ENCODE measurements at regions not wholly inside any gene's neighbourhood (a gene's known extent, or its start where the extent isn't known, plus 50 kb on each side); places are given as distances from the start of the nearest gene placed in this dataset.

GRCh38 chr16:17994027-17994426 is 342.5 kb downstream of the NPIPA8 start:
- Mint-ChIP-seq H3K9me3 (no peaks in the 10 kb centered on the region), H3K27me3 (peaks cover 19% of the 10 kb centered on the region), H3K4me3 (no peak overlapping the region)

GRCh38 chr16:17992416-17992815 is 344.1 kb downstream of the NPIPA8 start:
- no peaks in the 10 kb centered on the region for H3K9me3 Mint-ChIP-seq
- no peaks in the 10 kb centered on the region for H3K4me1 Mint-ChIP-seq (ENCODE audit: low read depth)
- H3K4me3 Mint-ChIP-seq, result no peak overlapping the region
- no peak overlapping the region for H3K27ac Mint-ChIP-seq
- no peaks in the 10 kb centered on the region for H3K36me3 Mint-ChIP-seq (ENCODE audit: low read depth)
- H3K27me3 Mint-ChIP-seq, result peaks cover 19% of the 10 kb centered on the region

More at GRCh38 chr16:17994027-17994426, 342.5 kb downstream of the NPIPA8 start:
- Mint-ChIP-seq H3K36me3 (ENCODE audit: low read depth) (no peaks in the 10 kb centered on the region), H3K27ac (no peak overlapping the region), H3K4me1 (ENCODE audit: low read depth) (no peaks in the 10 kb centered on the region)

GRCh38 chr16:17989255-17989654 is 347.3 kb downstream of the NPIPA8 start:
- Mint-ChIP-seq H3K4me3 (no peak overlapping the region), H3K9me3 (no peaks in the 10 kb centered on the region), H3K27ac (no peak overlapping the region), H3K27me3 (peaks cover 19% of the 10 kb centered on the region), H3K4me1 (ENCODE audit: low read depth) (no peaks in the 10 kb centered on the region), H3K36me3 (ENCODE audit: low read depth) (no peaks in the 10 kb centered on the region)

GRCh38 chr16:17988839-17989238 is 347.7 kb downstream of the NPIPA8 start:
- no peak overlapping the region for H3K27ac Mint-ChIP-seq
- no peaks in the 10 kb centered on the region for H3K36me3 Mint-ChIP-seq (ENCODE audit: low read depth)
- no peaks in the 10 kb centered on the region for H3K4me1 Mint-ChIP-seq (ENCODE audit: low read depth)
- H3K27me3 Mint-ChIP-seq, result peaks cover 19% of the 10 kb centered on the region
- H3K9me3 Mint-ChIP-seq, result no peaks in the 10 kb centered on the region
- no peak overlapping the region for H3K4me3 Mint-ChIP-seq

GRCh38 chr16:17986991-17987390 is 349.5 kb downstream of the NPIPA8 start:
- H3K36me3 Mint-ChIP-seq (ENCODE audit: low read depth), result no peaks in the 10 kb centered on the region
- H3K27me3 Mint-ChIP-seq, result peaks cover 13% of the 10 kb centered on the region
- no peaks in the 10 kb centered on the region for H3K9me3 Mint-ChIP-seq
- no peaks in the 10 kb centered on the region for H3K4me1 Mint-ChIP-seq (ENCODE audit: low read depth)
- no peak overlapping the region for H3K4me3 Mint-ChIP-seq
- no peak overlapping the region for H3K27ac Mint-ChIP-seq

GRCh38 chr16:17984810-17985209 is 351.7 kb downstream of the NPIPA8 start:
- H3K27me3 Mint-ChIP-seq, result peaks cover 4% of the 10 kb centered on the region
- H3K27ac Mint-ChIP-seq, result no peak overlapping the region
- H3K4me1 Mint-ChIP-seq (ENCODE audit: low read depth), result no peaks in the 10 kb centered on the region
- no peaks in the 10 kb centered on the region for H3K36me3 Mint-ChIP-seq (ENCODE audit: low read depth)
- H3K9me3 Mint-ChIP-seq, result no peaks in the 10 kb centered on the region
- H3K4me3 Mint-ChIP-seq, result no peak overlapping the region

- Mint-ChIP-seq H3K4me3 (no peak overlapping the region), H3K9me3 (no peaks in the 10 kb centered on the region), H3K4me1 (ENCODE audit: low read depth) (no peaks in the 10 kb centered on the region), H3K27me3 (no peaks in the 10 kb centered on the region), H3K27ac (no peak overlapping the region), H3K36me3 (ENCODE audit: low read depth) (no peaks in the 10 kb centered on the region)
Measured at GRCh38 chr16:17983847-17984639, 352.5 kb downstream of the NPIPA8 start.

- Mint-ChIP-seq H3K27me3 (no peaks in the 10 kb centered on the region), H3K9me3 (no peaks in the 10 kb centered on the region), H3K27ac (no peak overlapping the region), H3K36me3 (ENCODE audit: low read depth) (no peaks in the 10 kb centered on the region), H3K4me3 (no peak overlapping the region), H3K4me1 (ENCODE audit: low read depth) (no peaks in the 10 kb centered on the region)
Measured at GRCh38 chr16:17983114-17983513, 353.4 kb downstream of the NPIPA8 start.

GRCh38 chr16:17977260-17977659 is 359.3 kb downstream of the NPIPA8 start:
- Mint-ChIP-seq H3K36me3 (ENCODE audit: low read depth) (no peaks in the 10 kb centered on the region), H3K27me3 (no peaks in the 10 kb centered on the region), H3K9me3 (no peaks in the 10 kb centered on the region), H3K4me3 (no peak overlapping the region), H3K4me1 (ENCODE audit: low read depth) (no peaks in the 10 kb centered on the region), H3K27ac (no peak overlapping the region)

GRCh38 chr16:17972460-17972943 is 364.0 kb downstream of the NPIPA8 start:
- Mint-ChIP-seq H3K4me1 (ENCODE audit: low read depth) (no peaks in the 10 kb centered on the region), H3K36me3 (ENCODE audit: low read depth) (no peaks in the 10 kb centered on the region), H3K9me3 (peaks cover 3% of the 10 kb centered on the region), H3K27ac (no peak overlapping the region), H3K27me3 (peaks cover 4% of the 10 kb centered on the region), H3K4me3 (no peak overlapping the region)

GRCh38 chr16:17970816-17971331 is 365.7 kb downstream of the NPIPA8 start:
- Mint-ChIP-seq H3K9me3 (peaks cover 3% of the 10 kb centered on the region), H3K27me3 (peaks cover 4% of the 10 kb centered on the region), H3K36me3 (ENCODE audit: low read depth) (no peaks in the 10 kb centered on the region), H3K4me1 (ENCODE audit: low read depth) (no peaks in the 10 kb centered on the region), H3K27ac (no peak overlapping the region), H3K4me3 (no peak overlapping the region)

GRCh38 chr16:17970157-17970765 is 366.3 kb downstream of the NPIPA8 start:
- H3K27me3 Mint-ChIP-seq, result peaks cover 4% of the 10 kb centered on the region

GRCh38 chr16:17965133-17965900 is 371.2 kb downstream of the NPIPA8 start:
- peaks cover 9% of the 10 kb centered on the region for H3K9me3 Mint-ChIP-seq
- no peak overlapping the region for H3K27ac Mint-ChIP-seq
- no peaks in the 10 kb centered on the region for H3K36me3 Mint-ChIP-seq (ENCODE audit: low read depth)
- H3K27me3 Mint-ChIP-seq, result peaks cover 4% of the 10 kb centered on the region
- no peak overlapping the region for H3K4me3 Mint-ChIP-seq
- H3K4me1 Mint-ChIP-seq (ENCODE audit: low read depth), result no peaks in the 10 kb centered on the region

More at GRCh38 chr16:17970157-17970765, 366.3 kb downstream of the NPIPA8 start:
- H3K36me3 Mint-ChIP-seq (ENCODE audit: low read depth), result no peaks in the 10 kb centered on the region
- no peak overlapping the region for H3K27ac Mint-ChIP-seq
- peaks cover 3% of the 10 kb centered on the region for H3K9me3 Mint-ChIP-seq
- no peaks in the 10 kb centered on the region for H3K4me1 Mint-ChIP-seq (ENCODE audit: low read depth)
- H3K4me3 Mint-ChIP-seq, result no peak overlapping the region

- Mint-ChIP-seq H3K36me3 (ENCODE audit: low read depth) (no peaks in the 10 kb centered on the region), H3K27ac (no peak overlapping the region), H3K9me3 (peaks cover 9% of the 10 kb centered on the region), H3K4me3 (no peak overlapping the region), H3K27me3 (peaks cover 4% of the 10 kb centered on the region), H3K4me1 (ENCODE audit: low read depth) (no peaks in the 10 kb centered on the region)
Measured at GRCh38 chr16:17964196-17964595, 372.3 kb downstream of the NPIPA8 start.
